ENCODE measurements at regions not wholly inside any gene's neighbourhood (a gene's known extent, or its start where the extent isn't known, plus 50 kb on each side); places are given as distances from the start of the nearest gene placed in this dataset.

- intact Hi-C loops (cut with micrococcal nuclease) = no loop called here
- ATAC-seq (no peak), DNase-seq (no peak)
Observed at GRCh38 chr4:128475597-128475996, 188.0 kb upstream of the PGRMC2 start.

GRCh38 chr4:128471576-128471975 is 184.0 kb upstream of the PGRMC2 start:
- no peak for DNase-seq
- intact Hi-C loops (cut with micrococcal nuclease) = no loop called here
- no peak for ATAC-seq

- intact Hi-C loops (cut with micrococcal nuclease) = no loop called here
- DNase-seq = no peak
- ATAC-seq = peak; percentile 26
Observed at GRCh38 chr4:128470492-128471053, 183.0 kb upstream of the PGRMC2 start.

GRCh38 chr4:128468123-128468989 is 180.7 kb upstream of the PGRMC2 start:
- ATAC-seq (peak; percentile 88), DNase-seq (no peak)
- intact Hi-C loops (cut with micrococcal nuclease) = loop anchor here (5.0 kb wide), 1 partner anchor 49 kb away; no protein-coding TSS in a partner anchor

- DNase-seq = no peak
- intact Hi-C loops (cut with micrococcal nuclease) = loop anchor here (5.0 kb wide), 1 partner anchor 52 kb away; no protein-coding TSS in a partner anchor
- no peak for ATAC-seq
Observed at GRCh38 chr4:128465523-128465922, 177.9 kb upstream of the PGRMC2 start.

GRCh38 chr4:128463006-128463405 is 175.4 kb upstream of the PGRMC2 start:
- DNase-seq (no peak), ATAC-seq (no peak)
- intact Hi-C loops (cut with micrococcal nuclease) = no loop called here

- intact Hi-C loops (cut with micrococcal nuclease) = no loop called here
- ATAC-seq (no peak), DNase-seq (no peak)
Observed at GRCh38 chr4:128462103-128462783, 174.6 kb upstream of the PGRMC2 start.

GRCh38 chr4:128461291-128462102 is 173.9 kb upstream of the PGRMC2 start:
- intact Hi-C loops (cut with micrococcal nuclease) = no loop called here
- DNase-seq (no peak), ATAC-seq (peak; percentile 47)

GRCh38 chr4:128459547-128459946 is 171.9 kb upstream of the PGRMC2 start:
- intact Hi-C loops (cut with micrococcal nuclease) = loop anchor here (10.0 kb wide), 1 partner anchor 95 kb away; no protein-coding TSS in a partner anchor
- DNase-seq = no peak

GRCh38 chr4:128458816-128459215 is 171.2 kb upstream of the PGRMC2 start:
- ATAC-seq (no peak), DNase-seq (no peak)
- intact Hi-C loops (cut with micrococcal nuclease) = loop anchor here (10.0 kb wide), 1 partner anchor 96 kb away; no protein-coding TSS in a partner anchor

More at GRCh38 chr4:128459547-128459946, 171.9 kb upstream of the PGRMC2 start:
- ATAC-seq = no peak

GRCh38 chr4:128457726-128458125 is 170.1 kb upstream of the PGRMC2 start:
- ATAC-seq = no peak
- DNase-seq = no peak
- intact Hi-C loops (cut with micrococcal nuclease) = loop anchor here (10.0 kb wide), 1 partner anchor 97 kb away; no protein-coding TSS in a partner anchor

GRCh38 chr4:128456171-128456570 is 168.6 kb upstream of the PGRMC2 start:
- intact Hi-C loops (cut with micrococcal nuclease) = loop anchor here (10.0 kb wide), 1 partner anchor 99 kb away; no protein-coding TSS in a partner anchor
- ATAC-seq (peak; percentile 11), DNase-seq (no peak)

GRCh38 chr4:128455480-128455879 is 167.9 kb upstream of the PGRMC2 start:
- ATAC-seq = no peak
- no peak for DNase-seq
- intact Hi-C loops (cut with micrococcal nuclease) = loop anchor here (10.0 kb wide), 1 partner anchor 99 kb away; no protein-coding TSS in a partner anchor

GRCh38 chr4:128454881-128455280 is 167.3 kb upstream of the PGRMC2 start:
- intact Hi-C loops (cut with micrococcal nuclease) = loop anchor here (10.0 kb wide), 1 partner anchor 100 kb away; no protein-coding TSS in a partner anchor
- DNase-seq (no peak), ATAC-seq (peak; percentile 33)

- intact Hi-C loops (cut with micrococcal nuclease) = loop anchor here (10.0 kb wide), 1 partner anchor 100 kb away; no protein-coding TSS in a partner anchor
- DNase-seq (peak; percentile 80), ATAC-seq (peak; percentile 95)
Observed at GRCh38 chr4:128454281-128454871, 166.8 kb upstream of the PGRMC2 start.

- ATAC-seq = no peak
- DNase-seq = no peak
- intact Hi-C loops (cut with micrococcal nuclease) = loop anchor here (10.0 kb wide), 1 partner anchor 102 kb away; no protein-coding TSS in a partner anchor
Observed at GRCh38 chr4:128452415-128452814, 164.8 kb upstream of the PGRMC2 start.

- DNase-seq = no peak
- intact Hi-C loops (cut with micrococcal nuclease) = loop anchor here (10.0 kb wide), 1 partner anchor 103 kb away; no protein-coding TSS in a partner anchor
- ATAC-seq = no peak
Observed at GRCh38 chr4:128451270-128451905, 163.8 kb upstream of the PGRMC2 start.
